ENCODE measurements at regions not wholly inside any gene's neighbourhood (a gene's known extent, or its start where the extent isn't known, plus 50 kb on each side); places are given as distances from the start of the nearest gene placed in this dataset.
"Not testable (repeated sequence)": the region's sequence is repeated elsewhere in the genome, so short reads cannot be mapped to it uniquely, and the experiment has no call there.

GRCh38 chr9:2276296-2276695 is 261.1 kb downstream of the SMARCA2 start:
- Histone ChIP-seq H3K79me2 (ENCODE audit: control insufficient read depth, insufficient read depth, low read length) (no peaks in the 10 kb centered on the region), H2AFZ (ENCODE audit: low read depth, low read length) (no peak overlapping the region), H3K4me1 (ENCODE audit: control insufficient read depth, extremely low read depth, insufficient read depth, low read length) (no peaks in the 10 kb centered on the region), H3K27me3 (ENCODE audit: control insufficient read depth in 2 of 2, insufficient read depth in 2 of 2, low read length in 2 of 2) (no peaks in the 10 kb centered on the region), H3K9ac (replicated peaks; ENCODE audit: extremely low read depth, insufficient read depth, low read length) (no peak overlapping the region), H4K20me1 (replicated peaks; ENCODE audit: control insufficient read depth, extremely low read depth, insufficient read depth, low read length) (no peaks in the 10 kb centered on the region), H3K4me3 (replicated peaks in 1 of 3; ENCODE audit: insufficient read depth in 1 of 3, low read depth in 1 of 3, low read length in 3 of 3) (no peak overlapping the region), H3K4me2 (ENCODE audit: insufficient read depth, low read length) (no peak overlapping the region), H3K9me3 (replicated peaks; ENCODE audit: control insufficient read depth, insufficient read depth, low read length) (no peaks in the 10 kb centered on the region), H3K27ac (ENCODE audit: insufficient read depth, low read depth, low read length) (no peak overlapping the region), H3K9me1 (replicated peaks; ENCODE audit: control insufficient read depth, extremely low read depth, insufficient read depth, low read length) (no peaks in the 10 kb centered on the region), H3K36me3 (ENCODE audit: control insufficient read depth in 2 of 2, extremely low read depth in 1 of 2, insufficient read depth in 2 of 2, low read length in 2 of 2) (no peaks in the 10 kb centered on the region)
- POLR2A ChIA-PET = no interaction called here
- no peak for FAIRE-seq
- no peak for DNase-seq (ENCODE audit: low read depth, low spot score)
- intact Hi-C loops (cut with micrococcal nuclease) (no loop called here), dilution Hi-C loops (cut with MboI; ENCODE audit: extremely low pct_ligation_motif_present, low sequenced_read_pairs) (no loop called here)
- TF ChIP-seq POLR2AphosphoS5 (IDR thresholded peaks at IDR 0.05; ENCODE audit: insufficient read depth, low read depth, low read length) (no peak), MYC (IDR thresholded peaks at IDR 0.05; ENCODE audit: low read depth, low read length) (no peak), FOS (IDR thresholded peaks at IDR 0.05; ENCODE audit: borderline replicate concordance, insufficient read depth, low read length) (no peak), MAX (IDR thresholded peaks at IDR 0.05; ENCODE audit: insufficient read depth, insufficient read length) (no peak), POLR2A (IDR thresholded peaks at IDR 0.05; ENCODE audit: low read depth, low read length) (no peak), JUN (IDR thresholded peaks at IDR 0.05; ENCODE audit: borderline replicate concordance, insufficient read depth, insufficient read length, low read depth) (no peak), CTCF (IDR thresholded peaks at IDR 0.05; ENCODE audit: extremely low read depth in 1 of 2, insufficient read depth in 1 of 2, low read depth in 1 of 2, low read length in 2 of 2) (no peak), EZH2 (IDR thresholded peaks at IDR 0.05; ENCODE audit: borderline replicate concordance, low read depth, low read length, severe bottlenecking) (no peak), GATA2 (IDR thresholded peaks at IDR 0.05; ENCODE audit: insufficient read depth, insufficient read length, low read depth, low read length) (no peak)
- CTCF ChIA-PET = no interaction called here
- BruUV-seq (replicated peaks) = no TSS peak

GRCh38 chr9:2277133-2277532 is 262.0 kb downstream of the SMARCA2 start:
- H3K4me1 ChIP-seq (ENCODE audit: control insufficient read depth, extremely low read depth, insufficient read depth, low read length); dilution Hi-C loops (cut with MboI; ENCODE audit: extremely low pct_ligation_motif_present, low sequenced_read_pairs); H3K27ac ChIP-seq (ENCODE audit: insufficient read depth, low read depth, low read length); intact Hi-C loops (cut with micrococcal nuclease); H3K4me2 ChIP-seq (ENCODE audit: insufficient read depth, low read length); H3K9ac ChIP-seq (replicated peaks; ENCODE audit: extremely low read depth, insufficient read depth, low read length); DNase-seq (ENCODE audit: low read depth, low spot score); CTCF ChIA-PET; BruUV-seq (replicated peaks); H3K9me1 ChIP-seq (replicated peaks; ENCODE audit: control insufficient read depth, extremely low read depth, insufficient read depth, low read length); H2AFZ ChIP-seq (ENCODE audit: low read depth, low read length); H3K36me3 ChIP-seq (ENCODE audit: control insufficient read depth in 2 of 2, extremely low read depth in 1 of 2, insufficient read depth in 2 of 2, low read length in 2 of 2); H3K79me2 ChIP-seq (ENCODE audit: control insufficient read depth, insufficient read depth, low read length); FAIRE-seq; H3K9me3 ChIP-seq (replicated peaks; ENCODE audit: control insufficient read depth, insufficient read depth, low read length); POLR2A ChIA-PET; H3K27me3 ChIP-seq (ENCODE audit: control insufficient read depth in 2 of 2, insufficient read depth in 2 of 2, low read length in 2 of 2); H4K20me1 ChIP-seq (replicated peaks; ENCODE audit: control insufficient read depth, extremely low read depth, insufficient read depth, low read length); H3K4me3 ChIP-seq (replicated peaks in 1 of 3; ENCODE audit: insufficient read depth in 1 of 3, low read depth in 1 of 3, low read length in 3 of 3): not testable (repeated sequence)

- H3K4me1 ChIP-seq (ENCODE audit: control insufficient read depth, extremely low read depth, insufficient read depth, low read length); BruUV-seq (replicated peaks); H3K4me2 ChIP-seq (ENCODE audit: insufficient read depth, low read length); H2AFZ ChIP-seq (ENCODE audit: low read depth, low read length); H3K9me3 ChIP-seq (replicated peaks; ENCODE audit: control insufficient read depth, insufficient read depth, low read length); POLR2A ChIA-PET; dilution Hi-C loops (cut with MboI; ENCODE audit: extremely low pct_ligation_motif_present, low sequenced_read_pairs); FAIRE-seq; H4K20me1 ChIP-seq (replicated peaks; ENCODE audit: control insufficient read depth, extremely low read depth, insufficient read depth, low read length); H3K9ac ChIP-seq (replicated peaks; ENCODE audit: extremely low read depth, insufficient read depth, low read length); H3K27ac ChIP-seq (ENCODE audit: insufficient read depth, low read depth, low read length); H3K27me3 ChIP-seq (ENCODE audit: control insufficient read depth in 2 of 2, insufficient read depth in 2 of 2, low read length in 2 of 2); H3K36me3 ChIP-seq (ENCODE audit: control insufficient read depth in 2 of 2, extremely low read depth in 1 of 2, insufficient read depth in 2 of 2, low read length in 2 of 2); CTCF ChIA-PET; H3K4me3 ChIP-seq (replicated peaks in 1 of 3; ENCODE audit: insufficient read depth in 1 of 3, low read depth in 1 of 3, low read length in 3 of 3); H3K9me1 ChIP-seq (replicated peaks; ENCODE audit: control insufficient read depth, extremely low read depth, insufficient read depth, low read length); intact Hi-C loops (cut with micrococcal nuclease); H3K79me2 ChIP-seq (ENCODE audit: control insufficient read depth, insufficient read depth, low read length); DNase-seq (ENCODE audit: low read depth, low spot score): not testable (repeated sequence)
Observed at GRCh38 chr9:2277644-2278043, 262.5 kb downstream of the SMARCA2 start.
